HG03045 (cell line): ENCODE measurements at regions not wholly inside any gene's neighbourhood (a gene's known extent, or its start where the extent isn't known, plus 50 kb on each side); places are given as distances from the start of the nearest gene placed in this dataset.

Experiments
- ATAC-seq: cut with Tn5 transposase; IDR thresholded peaks from one replicate; pipeline ENCODE4 v1.9.1; 2021; ENCODE audit warnings: mild to moderate bottlenecking, moderate library complexity; ENCODE audit not compliant: unreplicated experiment

DNA sequence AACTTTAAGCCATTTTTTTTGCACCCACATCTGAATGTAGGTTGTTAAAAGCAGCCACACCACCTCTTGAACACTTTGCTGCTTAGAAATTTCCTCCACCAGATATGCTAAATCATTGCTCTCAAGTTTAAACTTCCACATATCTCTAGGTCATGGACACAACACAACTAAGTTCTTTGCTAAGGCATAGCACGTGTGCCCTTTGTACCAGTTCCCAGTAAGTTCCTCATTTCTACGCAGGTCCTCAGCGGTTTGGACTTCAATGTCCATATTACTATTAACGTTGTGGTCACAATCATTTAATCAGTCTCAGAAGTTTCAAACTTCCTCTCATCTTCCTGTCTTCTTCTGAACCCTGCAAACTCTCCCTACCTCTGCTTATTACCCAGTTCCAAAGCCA, 661.6 kb upstream of the PKN2 start:
- ATAC-seq = no peak

DNA sequence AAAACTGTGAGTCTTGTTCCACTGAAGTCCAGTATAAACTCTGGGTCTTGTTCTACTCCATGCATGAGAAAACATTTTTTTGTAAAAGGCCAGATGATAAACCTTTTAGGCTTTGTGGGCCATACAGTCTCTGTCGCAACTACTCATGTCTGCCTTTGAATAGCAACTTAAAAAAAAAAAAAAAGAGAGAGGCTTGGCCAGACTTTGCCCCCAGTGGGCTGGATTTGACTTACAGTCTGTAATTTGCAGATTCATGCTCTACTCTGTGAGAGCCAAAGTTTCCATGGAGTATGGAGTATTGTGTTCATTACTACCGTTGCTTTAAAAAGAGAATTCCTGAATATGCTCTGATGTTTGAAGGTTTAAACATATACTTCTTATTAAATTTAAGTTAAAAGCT, 654.9 kb upstream of the PKN2 start:
- no peak for ATAC-seq

DNA sequence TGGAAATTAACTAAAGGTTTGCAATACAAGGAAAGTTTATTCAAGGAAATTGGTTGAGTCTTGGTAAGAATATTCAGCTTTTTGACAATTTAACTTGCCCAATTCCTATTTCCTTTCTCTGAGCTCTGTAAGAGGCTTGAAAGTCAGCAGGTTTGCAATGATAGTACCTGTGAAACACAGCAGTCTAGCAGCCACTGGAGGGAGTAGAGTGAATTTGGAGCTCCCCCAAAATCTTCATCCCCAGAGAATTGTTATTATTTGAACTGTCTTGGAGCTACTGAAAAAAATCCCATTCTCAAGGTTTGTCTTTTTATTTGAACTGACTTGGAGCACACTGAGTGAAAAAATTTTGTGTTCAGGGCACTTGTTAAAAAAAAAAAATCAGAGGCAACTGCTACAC, 654.2 kb upstream of the PKN2 start:
- ATAC-seq = no peak

DNA sequence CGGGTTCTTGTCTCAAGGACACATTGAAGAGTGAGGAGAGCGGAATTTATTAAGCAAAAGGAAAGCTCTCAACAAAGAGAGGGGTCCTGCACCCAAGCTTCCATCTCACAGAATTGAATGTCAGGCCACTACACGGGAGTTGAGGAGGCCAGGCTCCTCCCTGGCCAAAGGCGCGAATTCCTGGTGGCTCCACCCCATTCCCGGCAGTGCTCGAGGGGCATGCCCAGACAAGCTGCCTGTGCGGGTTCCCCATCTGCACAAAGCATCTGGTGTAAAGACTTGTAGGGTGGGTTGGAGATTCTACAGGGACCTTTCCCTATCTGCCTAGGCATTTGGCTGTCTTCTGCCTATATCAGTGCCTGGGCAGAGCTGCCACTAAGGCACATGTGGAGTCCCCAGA, 648.5 kb upstream of the PKN2 start:
- no peak for ATAC-seq

DNA sequence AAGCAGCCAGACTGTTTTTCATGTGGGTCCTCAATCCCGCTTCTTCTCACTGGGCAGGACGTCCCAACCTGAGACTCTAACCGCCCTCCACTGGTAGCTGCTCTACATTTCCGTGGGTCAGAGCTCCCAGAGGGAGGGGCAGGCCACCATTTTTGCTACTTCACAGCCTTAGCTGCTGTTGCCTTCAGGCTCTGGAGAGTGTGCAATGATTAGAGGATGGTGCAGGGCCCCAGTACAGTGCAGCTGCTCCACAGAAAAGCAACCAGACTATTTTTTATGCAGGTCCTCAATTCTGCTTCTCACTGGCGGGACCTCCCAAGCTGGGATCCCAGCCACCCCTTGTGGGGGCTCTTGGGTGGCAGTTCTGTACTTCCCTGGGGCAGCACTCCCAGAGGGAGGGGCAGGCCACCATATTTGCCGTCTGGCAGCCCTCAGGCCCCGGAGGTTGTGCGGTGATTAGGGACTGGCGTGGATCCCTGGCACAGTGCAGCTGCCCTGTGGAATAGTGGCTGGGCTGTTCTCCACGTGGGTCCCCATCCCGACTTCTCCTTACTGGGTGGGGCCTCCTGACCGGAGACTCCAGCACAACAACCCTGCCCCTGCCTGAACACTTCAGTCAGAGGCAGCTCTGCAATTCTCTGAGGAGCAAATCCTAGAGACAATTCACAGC, 647.6 kb upstream of the PKN2 start:
- no peak for ATAC-seq

DNA sequence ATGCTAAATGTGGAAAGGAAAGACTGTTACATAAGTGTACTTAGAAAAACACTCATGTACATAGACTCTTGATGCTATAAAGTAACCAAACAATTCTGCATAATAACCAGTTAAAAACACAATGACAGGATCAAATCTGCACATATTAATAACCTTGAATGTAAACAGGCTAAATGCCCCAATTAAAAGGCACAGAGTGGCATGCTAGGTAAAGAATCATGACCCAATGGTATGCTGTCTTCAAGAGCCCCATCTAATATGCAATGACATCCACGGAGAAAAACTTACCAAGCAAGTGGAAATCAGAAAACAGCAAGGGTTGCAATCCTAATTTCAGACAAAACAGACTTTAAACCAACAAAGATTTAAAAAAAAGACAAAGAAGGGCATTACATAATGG, 644.8 kb upstream of the PKN2 start:
- ATAC-seq = no peak

DNA sequence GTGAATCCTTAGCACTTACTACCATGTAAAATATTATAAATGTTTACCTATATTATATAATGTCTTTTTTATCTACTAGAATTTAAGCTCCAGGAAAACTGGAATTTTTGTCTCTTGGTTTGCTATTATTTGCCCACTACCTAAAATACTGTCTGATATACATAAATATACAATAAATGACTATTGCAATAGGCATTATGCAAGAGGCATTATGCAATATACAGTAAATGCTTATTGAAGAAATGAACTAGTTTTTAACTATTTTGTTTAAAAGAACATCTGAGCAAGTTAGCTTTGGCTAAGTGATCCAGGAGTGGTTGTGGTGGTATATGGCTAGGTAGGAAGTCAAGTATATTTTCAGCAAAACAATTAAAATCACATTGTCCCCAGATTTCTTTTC, 640.2 kb upstream of the PKN2 start:
- no peak for ATAC-seq

DNA sequence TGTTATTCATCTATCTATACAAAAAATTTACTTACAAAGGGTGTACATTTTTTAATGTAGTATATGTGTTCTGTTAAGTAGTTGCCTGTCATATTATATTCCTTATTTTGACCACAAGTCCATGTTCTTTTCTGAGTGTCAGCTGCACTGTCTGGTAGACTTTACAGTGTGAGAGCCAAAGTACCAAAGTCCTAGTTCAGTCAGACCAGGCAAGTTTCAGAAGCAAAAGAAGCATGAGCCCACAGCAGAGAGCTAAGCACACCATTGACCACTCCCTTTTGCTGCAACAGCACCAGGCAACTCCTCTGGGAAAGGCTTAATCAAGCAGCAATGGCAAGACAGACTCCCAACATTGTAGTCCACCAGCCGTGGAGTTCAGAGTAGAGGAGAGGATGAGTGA, 631.9 kb upstream of the PKN2 start:
- ATAC-seq = no peak

DNA sequence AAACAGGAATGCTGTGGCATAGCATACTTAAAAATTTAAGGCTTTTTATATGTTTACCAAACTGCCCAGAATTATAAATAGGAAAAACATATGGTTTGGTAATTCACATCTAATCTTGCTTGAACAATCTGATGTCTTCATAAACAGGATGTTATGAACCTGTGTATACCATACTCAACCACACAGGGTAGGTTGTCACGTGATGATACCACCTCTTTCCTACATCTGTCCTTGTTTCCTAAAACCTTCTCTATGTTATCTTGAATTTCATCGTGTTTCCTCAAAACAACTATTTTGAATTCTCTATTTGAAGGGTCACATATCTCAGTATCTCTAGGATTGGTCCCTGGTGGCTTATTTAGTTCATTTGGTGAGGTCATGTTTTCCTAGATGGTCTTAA, 631.0 kb upstream of the PKN2 start:
- ATAC-seq = no peak

DNA sequence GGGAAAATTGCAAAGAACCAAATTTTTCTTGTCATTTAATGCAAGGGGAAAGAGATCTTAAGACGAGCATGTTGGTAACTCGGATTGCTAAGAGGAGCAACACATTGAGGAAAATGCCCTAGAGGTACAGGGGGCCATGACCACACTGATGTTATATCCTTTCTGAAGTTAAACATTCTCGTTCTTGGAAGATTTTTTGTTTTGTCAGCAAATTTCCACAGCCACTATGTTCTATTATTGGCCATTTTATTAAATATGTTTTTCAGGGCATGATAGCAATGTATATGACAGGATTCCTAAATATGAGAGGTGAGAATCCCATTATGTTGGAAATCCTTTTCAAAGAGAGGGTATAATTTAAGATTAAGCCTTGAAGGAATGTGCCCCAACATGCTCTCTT, 627.2 kb upstream of the PKN2 start:
- no peak for ATAC-seq

DNA sequence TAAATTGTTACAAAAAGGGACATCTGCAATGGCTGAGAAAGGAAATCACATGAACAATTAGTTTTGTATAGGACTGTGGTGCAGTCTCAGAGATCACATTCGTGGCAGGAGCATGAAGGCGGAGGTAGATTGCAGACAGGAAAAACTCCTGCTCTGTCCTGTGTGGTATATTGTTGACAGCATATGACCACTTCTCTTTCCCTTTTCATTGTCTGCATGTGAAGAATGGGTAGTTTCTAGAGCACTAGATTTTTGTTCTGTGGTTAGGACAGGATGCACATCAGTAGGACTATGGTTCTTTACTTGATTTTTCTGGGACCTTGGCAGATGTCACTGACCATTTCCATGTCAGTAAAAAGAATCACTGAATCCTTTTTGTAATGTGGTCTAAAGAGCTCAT, 625.9 kb upstream of the PKN2 start:
- no peak for ATAC-seq

DNA sequence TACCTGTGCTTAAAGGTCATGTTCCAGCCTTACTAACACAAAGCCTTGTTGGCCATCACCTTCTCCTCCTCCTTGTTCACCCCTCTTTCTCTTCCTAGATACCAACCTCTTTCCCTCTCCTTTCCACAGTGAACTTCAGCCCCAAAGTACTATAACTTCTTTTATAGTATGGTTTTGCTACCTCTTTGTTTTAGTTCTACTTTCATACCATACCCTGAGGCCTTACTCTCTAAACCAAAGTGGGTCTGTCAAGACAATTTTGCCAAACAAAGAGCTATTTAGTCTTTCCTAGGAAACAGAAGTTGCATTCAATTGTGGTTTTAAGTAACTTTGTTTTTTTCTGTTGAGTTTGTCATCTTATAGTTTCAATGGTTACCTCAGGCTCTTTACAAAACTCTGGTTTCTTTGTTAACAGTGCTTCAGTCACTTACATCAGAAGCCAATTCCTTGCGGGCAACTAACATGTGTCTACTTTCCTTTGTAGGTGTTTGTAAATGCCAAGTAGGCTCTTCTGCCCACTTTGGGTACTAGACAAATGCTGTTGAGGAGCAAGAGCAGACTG, 623.9 kb upstream of the PKN2 start:
- no peak for ATAC-seq

DNA sequence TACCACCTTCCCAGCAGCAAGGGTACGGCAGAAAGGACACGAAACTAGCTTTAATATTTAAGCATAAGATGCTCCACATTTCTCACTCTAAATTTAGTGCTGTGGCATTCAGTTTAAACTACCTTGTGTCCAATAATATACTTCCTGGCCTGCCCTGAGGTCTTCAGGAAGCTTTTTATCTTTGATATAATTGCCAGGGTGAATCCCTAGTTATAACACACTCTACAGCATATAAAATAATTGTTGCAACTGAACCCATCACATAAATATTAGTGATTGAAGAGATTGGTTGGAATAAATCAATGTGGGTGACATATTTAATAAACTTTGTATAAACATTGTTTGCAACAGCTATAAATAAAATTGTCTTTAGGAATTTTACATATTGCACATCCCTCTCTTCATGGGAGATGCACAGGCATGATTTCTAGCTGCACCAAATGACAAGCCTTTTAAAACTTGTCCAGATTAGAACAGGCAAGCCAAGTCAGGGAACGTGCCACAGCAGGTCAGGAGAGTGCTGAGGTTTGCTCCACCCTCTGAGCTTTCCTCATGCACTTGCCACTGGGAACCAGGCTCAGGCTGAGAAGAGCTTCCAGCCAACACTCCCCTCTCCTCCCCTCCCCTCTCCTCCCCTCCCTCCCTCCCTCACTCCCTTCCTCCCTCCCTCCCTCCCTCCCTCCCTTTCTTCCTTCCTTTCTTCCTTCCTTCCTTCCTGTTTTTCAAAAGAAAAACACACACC, 623.2 kb upstream of the PKN2 start:
- ATAC-seq = no peak

DNA sequence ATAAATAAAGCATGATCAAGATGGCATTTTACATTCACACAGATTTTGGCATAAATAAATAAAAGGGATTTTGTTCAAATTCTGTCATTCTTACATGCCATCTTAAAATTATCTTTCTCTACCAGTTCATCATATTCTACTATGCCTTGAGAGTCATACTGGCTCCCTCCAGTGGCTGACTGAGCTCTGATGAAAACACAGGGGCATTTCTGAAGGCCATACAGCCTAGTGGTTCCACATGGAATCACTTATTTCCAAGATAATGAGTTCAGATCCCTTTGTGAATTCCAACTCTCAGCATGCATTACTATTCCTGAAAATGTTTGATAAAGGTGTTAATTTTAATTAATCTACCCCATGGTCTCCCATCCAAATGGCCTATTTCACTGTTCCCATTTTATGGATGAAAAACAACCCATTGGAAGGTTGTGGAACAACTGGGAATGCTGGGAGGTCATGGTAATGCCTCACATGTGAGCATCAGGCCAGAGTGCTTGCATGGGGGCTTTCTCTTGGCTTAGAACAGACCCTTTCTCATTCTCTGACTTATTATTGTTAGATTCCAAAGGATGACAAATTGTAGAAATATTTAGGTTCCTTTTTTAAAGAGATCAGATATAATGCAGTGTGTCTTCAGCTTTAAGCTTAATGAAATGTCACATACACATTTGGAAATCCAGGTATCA, 622.4 kb upstream of the PKN2 start:
- no peak for ATAC-seq

DNA sequence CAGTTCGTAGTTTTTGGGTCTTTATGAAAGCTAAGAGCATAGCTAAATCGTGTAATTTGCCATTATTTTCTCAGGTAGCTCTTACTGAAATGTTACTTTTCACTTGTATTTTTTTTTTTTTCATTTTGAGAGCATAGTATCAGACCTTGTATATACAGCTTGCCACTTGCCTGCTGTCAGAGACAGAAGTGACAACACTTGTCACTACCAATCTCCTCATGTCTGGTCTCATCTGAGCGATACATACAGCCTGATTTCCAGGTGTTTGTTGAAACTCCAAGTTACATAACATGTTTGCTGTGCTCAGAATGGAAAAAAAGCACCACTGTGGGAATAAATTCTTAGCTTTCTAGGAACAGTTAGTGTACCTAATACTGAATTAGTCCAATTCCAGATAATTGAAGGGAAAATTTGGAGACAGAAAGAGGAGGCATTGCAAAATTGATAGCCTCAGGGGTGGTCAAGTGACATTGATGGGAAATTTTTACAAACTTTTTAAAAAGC, 621.4 kb upstream of the PKN2 start:
- ATAC-seq = no peak

DNA sequence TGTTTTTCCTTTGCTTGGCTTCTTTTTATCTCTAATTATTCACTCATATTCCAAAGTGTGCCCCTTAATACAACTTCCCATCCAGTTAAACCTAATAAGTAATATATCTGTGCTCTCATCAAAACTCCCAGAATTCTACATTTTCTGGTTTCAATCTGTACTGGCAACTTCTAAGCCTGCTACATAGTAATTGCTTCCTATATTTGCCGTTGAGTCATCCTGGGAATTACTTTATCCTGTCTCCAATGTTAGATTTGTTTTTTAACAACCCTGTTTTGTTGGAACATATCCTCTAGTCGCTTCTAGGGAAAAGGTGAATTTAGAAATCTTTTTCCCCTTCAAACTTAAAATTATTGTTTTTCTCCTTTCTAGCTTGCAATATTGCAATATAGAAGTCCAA, 620.5 kb upstream of the PKN2 start:
- ATAC-seq = no peak

DNA sequence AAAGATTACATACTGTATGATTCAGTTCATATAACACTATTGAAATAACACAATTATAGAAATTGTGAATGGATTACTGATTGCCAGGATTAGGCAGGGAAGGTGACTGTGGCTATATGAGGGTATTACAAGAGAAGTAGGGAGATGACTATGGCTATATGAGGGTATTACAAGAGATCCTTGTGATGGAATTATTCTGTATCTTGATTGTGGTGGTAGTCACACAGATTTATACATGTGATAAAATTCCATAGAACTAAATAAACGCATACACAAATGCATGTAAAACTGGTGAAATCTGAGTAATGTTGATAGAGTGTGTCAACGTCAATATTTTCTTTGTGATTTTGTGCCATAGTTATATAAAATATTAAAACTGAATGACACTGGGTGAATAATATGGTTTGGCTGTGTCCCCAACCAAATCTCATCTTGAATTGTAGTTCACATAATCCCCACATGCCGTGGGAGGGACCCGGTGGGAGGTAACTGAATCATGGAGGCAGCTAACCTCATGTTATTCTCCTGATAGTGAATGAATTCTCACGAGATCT, 615.6 kb upstream of the PKN2 start:
- no peak for ATAC-seq

DNA sequence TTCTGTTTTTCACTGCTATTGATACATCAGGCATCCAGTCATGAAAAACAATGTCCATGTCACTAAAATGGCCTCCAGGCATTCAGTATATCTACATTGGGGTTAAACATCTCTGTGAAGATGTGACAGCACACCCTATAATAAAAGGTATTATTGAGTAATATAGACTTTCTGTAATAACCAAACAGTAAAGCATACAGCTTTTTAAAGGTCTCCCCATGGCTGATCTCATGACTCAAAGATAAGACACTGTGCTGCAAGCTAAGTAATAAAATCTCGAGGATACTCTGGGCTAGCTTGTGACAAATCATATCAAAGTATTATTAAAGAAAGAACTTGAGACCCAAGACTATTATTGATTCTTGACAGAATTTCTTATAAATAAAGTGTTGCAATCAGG, 613.1 kb upstream of the PKN2 start:
- ATAC-seq = no peak

DNA sequence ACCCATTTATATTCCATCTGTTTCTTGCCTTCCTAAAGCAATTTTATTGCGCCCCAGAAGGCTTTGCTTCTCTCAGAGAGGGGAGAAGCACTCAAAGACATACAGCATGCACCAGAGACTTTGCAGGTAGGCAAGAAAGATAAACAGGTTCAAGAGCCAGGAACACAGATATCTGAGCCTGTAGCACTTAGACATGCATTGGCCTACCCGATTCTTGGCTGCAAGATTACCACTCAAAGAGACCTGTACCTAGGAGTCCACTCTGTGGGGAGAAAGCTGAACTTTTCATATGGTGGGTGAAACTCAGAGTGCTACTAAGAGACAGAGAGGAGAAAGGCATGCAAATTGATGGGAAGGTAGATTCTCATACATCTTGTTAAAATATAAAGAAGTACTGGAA, 609.4 kb upstream of the PKN2 start:
- no peak for ATAC-seq

DNA sequence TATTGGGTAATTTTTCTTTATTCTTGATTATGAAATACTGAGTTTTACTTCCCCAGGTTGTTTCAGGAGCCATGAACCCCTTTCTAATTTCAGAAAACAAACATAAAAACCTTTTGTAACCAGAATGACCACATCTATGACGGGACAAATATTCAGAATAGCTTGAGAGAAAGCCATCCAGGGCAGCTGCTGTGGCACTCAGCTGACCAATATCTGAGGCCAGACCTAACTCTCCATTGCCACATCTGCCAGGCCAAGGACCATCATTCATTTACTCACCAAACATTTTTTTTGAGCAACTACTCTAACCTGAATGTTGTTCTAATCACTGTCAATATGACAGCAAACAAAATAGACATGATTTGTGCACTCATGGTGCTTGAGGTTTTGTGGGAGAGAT, 608.3 kb upstream of the PKN2 start:
- ATAC-seq = no peak

DNA sequence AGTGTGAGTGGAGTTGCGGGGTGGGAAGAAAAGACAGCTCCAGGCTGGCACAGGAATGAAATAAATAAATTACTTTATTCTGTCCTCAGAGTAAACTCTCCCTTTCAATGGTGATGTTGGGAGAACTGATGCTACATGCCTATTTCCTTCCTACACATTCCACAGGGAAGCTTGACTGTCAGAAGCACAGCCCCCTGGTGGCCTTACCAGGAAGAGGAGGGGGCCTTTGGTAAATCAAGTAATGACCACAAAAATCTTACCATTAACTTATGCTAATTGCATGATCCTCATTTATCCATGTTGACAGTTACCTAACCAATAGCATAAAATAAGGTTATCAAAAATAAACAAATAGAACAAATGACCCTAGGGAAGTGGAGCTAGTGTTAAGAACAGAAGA, 605.0 kb upstream of the PKN2 start:
- no peak for ATAC-seq

DNA sequence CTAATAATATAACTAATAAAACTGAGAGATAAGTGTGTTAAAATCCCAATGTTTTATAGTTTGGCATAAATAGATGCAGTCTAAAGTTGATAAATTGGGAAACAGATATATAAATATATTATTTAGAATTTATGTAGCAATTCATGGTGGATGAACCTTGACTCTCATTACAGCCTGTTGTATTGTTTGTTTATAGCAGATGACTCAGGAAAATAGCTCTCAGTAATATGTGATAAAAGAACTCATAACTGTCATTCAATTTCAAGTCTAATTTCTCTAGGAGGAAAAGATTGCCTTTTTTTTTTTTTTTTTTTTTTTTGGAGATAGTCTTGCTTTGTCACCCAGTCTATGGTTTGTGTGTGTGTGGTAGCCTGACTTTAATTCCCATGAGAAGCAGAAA, 603.2 kb upstream of the PKN2 start:
- no peak for ATAC-seq
